ENCODE measurements at regions not wholly inside any gene's neighbourhood (a gene's known extent, or its start where the extent isn't known, plus 50 kb on each side); places are given as distances from the start of the nearest gene placed in this dataset.

DNA sequence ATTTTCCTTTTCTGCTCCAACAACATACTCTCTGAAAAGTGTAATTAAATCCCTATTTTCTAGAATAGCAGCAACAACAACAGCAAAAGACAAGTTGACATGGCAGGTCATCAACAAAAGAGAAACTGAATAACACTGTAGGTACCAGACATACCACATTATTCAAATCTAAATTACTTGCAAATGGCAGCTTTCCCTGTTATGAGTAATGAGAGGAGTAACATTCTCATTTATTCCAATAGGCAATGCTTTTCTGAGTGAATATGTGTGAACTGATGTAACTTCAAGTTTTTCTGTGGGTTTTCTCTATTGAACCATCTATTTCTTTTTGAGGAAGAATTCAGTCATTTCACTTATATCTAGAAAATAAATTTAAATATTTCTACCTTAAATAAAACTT lies 501.5 kb downstream of the TRIB2 start:
- no peaks in the 10 kb centered on the region for H3K9me1 ChIP-seq (ENCODE audit: control insufficient read depth, extremely low read depth, insufficient read depth, low read length)
- no peaks in the 10 kb centered on the region for H3K4me1 ChIP-seq (ENCODE audit: control insufficient read depth, extremely low read depth, insufficient read depth, low read length)
- H4K20me1 ChIP-seq (ENCODE audit: control insufficient read depth, extremely low read depth, insufficient read depth, low read length) = no peaks in the 10 kb centered on the region
- no peaks in the 10 kb centered on the region for H3K79me2 ChIP-seq (ENCODE audit: control insufficient read depth, insufficient read depth, low read length)
- dilution Hi-C loops (cut with MboI; ENCODE audit: extremely low pct_ligation_motif_present, low sequenced_read_pairs) = no loop called here
- H3K27ac ChIP-seq (ENCODE audit: control insufficient read depth, insufficient read depth, low read length) = no peak overlapping the region
- no peaks in the 10 kb centered on the region for H3K27me3 ChIP-seq (ENCODE audit: control insufficient read depth, extremely low read depth, insufficient read depth, low read length)
- no peak overlapping the region for H3K9ac ChIP-seq (ENCODE audit: control insufficient read depth, extremely low read depth, insufficient read depth, low read length)
- no peak overlapping the region for H2AFZ ChIP-seq (ENCODE audit: control insufficient read depth, low read length)
- H3K9me3 ChIP-seq (ENCODE audit: control insufficient read depth, low read depth, low read length) = no peaks in the 10 kb centered on the region
- no peak for FAIRE-seq
- H3K36me3 ChIP-seq (ENCODE audit: control insufficient read depth in 2 of 2, extremely low read depth in 1 of 2, insufficient read depth in 2 of 2, low read length in 2 of 2) = no peaks in the 10 kb centered on the region
- no peak overlapping the region for H3K4me2 ChIP-seq (ENCODE audit: control insufficient read depth, extremely low read depth, insufficient read depth, low read depth, low read length)
- TF ChIP-seq, protein P1, sequence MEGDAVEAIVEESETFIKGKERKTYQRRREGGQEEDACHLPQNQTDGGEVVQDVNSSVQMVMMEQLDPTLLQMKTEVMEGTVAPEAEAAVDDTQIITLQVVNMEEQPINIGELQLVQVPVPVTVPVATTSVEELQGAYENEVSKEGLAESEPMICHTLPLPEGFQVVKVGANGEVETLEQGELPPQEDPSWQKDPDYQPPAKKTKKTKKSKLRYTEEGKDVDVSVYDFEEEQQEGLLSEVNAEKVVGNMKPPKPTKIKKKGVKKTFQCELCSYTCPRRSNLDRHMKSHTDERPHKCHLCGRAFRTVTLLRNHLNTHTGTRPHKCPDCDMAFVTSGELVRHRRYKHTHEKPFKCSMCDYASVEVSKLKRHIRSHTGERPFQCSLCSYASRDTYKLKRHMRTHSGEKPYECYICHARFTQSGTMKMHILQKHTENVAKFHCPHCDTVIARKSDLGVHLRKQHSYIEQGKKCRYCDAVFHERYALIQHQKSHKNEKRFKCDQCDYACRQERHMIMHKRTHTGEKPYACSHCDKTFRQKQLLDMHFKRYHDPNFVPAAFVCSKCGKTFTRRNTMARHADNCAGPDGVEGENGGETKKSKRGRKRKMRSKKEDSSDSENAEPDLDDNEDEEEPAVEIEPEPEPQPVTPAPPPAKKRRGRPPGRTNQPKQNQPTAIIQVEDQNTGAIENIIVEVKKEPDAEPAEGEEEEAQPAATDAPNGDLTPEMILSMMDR (optimal IDR thresholded peaks at IDR 0.05 in 1 of 3, IDR thresholded peaks at IDR 0.05 in 1 of 3, conservative IDR thresholded peaks at IDR 0.05 in 1 of 3; ENCODE audit: extremely low read depth in 1 of 3, insufficient read depth in 2 of 3, low read length in 3 of 3) = no peak
- TF ChIP-seq EZH2 (IDR thresholded peaks at IDR 0.05; ENCODE audit: low read length) = no peak
- DNase-seq (ENCODE audit: low read depth, low spot score) = no peak
- no peak overlapping the region for H3K4me3 ChIP-seq (ENCODE audit: control insufficient read depth in 2 of 3, extremely low read depth in 1 of 3, insufficient read depth in 2 of 3, low read depth in 1 of 3, low read length in 3 of 3)

DNA sequence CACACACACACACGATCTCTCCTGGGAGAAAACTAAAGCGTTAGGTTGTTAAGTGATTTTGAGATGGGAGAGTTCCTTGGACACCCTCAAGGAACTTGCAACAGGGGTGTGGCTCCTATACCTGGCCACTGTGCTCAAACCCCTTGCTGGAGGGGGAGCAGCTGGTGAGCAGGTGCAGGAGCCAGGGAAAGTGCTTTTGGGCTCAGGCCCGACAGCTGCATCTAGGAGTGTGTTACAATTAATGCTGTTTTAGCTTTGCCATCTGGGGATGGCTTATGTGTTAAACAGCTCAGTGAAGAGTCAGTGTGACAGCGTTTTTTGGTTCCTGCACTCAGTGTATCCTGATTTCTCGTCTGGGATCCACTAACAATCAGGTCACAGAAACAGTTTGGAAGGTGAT lies 510.8 kb downstream of the TRIB2 start:
- TF ChIP-seq, protein P1 (optimal IDR thresholded peaks at IDR 0.05 in 1 of 3, IDR thresholded peaks at IDR 0.05 in 1 of 3, conservative IDR thresholded peaks at IDR 0.05 in 1 of 3; ENCODE audit: extremely low read depth in 1 of 3, insufficient read depth in 2 of 3, low read length in 3 of 3) = no peak
- TF ChIP-seq EZH2 (IDR thresholded peaks at IDR 0.05; ENCODE audit: low read length) = no peak
- Histone ChIP-seq H3K27me3 (ENCODE audit: control insufficient read depth, extremely low read depth, insufficient read depth, low read length) (no peaks in the 10 kb centered on the region), H3K79me2 (ENCODE audit: control insufficient read depth, insufficient read depth, low read length) (no peaks in the 10 kb centered on the region), H3K4me2 (ENCODE audit: control insufficient read depth, extremely low read depth, insufficient read depth, low read depth, low read length) (no peak overlapping the region), H3K4me1 (ENCODE audit: control insufficient read depth, extremely low read depth, insufficient read depth, low read length) (peaks cover 2% of the 10 kb centered on the region), H4K20me1 (ENCODE audit: control insufficient read depth, extremely low read depth, insufficient read depth, low read length) (no peaks in the 10 kb centered on the region), H2AFZ (ENCODE audit: control insufficient read depth, low read length) (no peak overlapping the region), H3K27ac (ENCODE audit: control insufficient read depth, insufficient read depth, low read length) (no peak overlapping the region), H3K36me3 (ENCODE audit: control insufficient read depth in 2 of 2, extremely low read depth in 1 of 2, insufficient read depth in 2 of 2, low read length in 2 of 2) (no peaks in the 10 kb centered on the region), H3K4me3 (ENCODE audit: control insufficient read depth in 2 of 3, extremely low read depth in 1 of 3, insufficient read depth in 2 of 3, low read depth in 1 of 3, low read length in 3 of 3) (no peak overlapping the region), H3K9me3 (ENCODE audit: control insufficient read depth, low read depth, low read length) (no peaks in the 10 kb centered on the region), H3K9ac (ENCODE audit: control insufficient read depth, extremely low read depth, insufficient read depth, low read length) (no peak overlapping the region), H3K9me1 (ENCODE audit: control insufficient read depth, extremely low read depth, insufficient read depth, low read length) (no peaks in the 10 kb centered on the region)
- dilution Hi-C loops (cut with MboI; ENCODE audit: extremely low pct_ligation_motif_present, low sequenced_read_pairs) = no loop called here
- no peak for FAIRE-seq
- no peak for DNase-seq (ENCODE audit: low read depth, low spot score)
